HepG2 (cell line): ENCODE measurements at regions not wholly inside any gene's neighbourhood (a gene's known extent, or its start where the extent isn't known, plus 50 kb on each side); places are given as distances from the start of the nearest gene placed in this dataset.

Source experiments
- ATAC-seq: fragments of 200-7000 bp; cut with Tn5 transposase; 3 replicates; pipeline ENCODE4 v1.9.1; 2020; ENCODE audit warnings: mild to moderate bottlenecking, moderate library complexity
- BruUV-seq: library from RNA; stranded (reverse); fragments of 400-500 nt; replicated peaks from 2 replicates; lab custom pipeline; 2021; lab: Mats Ljungman, UMichigan
- CTCF ChIA-PET: fragments of 300-600 bp; formaldehyde crosslinking; extraction: SDS; loops from one replicate; lab custom pipeline; 2021; ENCODE audit warnings: low total read pairs, inconsistent platforms, low intra/inter-chr PET ratio; lab: Yijun Ruan, JAX
- POLR2A ChIA-PET: fragments of 350-600 bp; sonication (Branson Sonifier 250); formaldehyde crosslinking; loops from one replicate; lab custom pipeline; 2020; ENCODE audit warnings: antibody characterized with exemption, inconsistent platforms; lab: Yijun Ruan, JAX
- DNase-seq: peaks from one replicate; pipeline ENCODE4 v3.0.0-alpha.2; 2015; ENCODE audit warnings: low spot score
- FAIRE-seq: peaks from 3 replicates; lab custom pipeline; 2011; peaks lifted over from hg19 to GRCh38; lab: Jason Lieb, UNC
- H2AFZ ChIP-seq: one replicate; pipeline ENCODE4 v1.6.1; 2011; ENCODE audit warnings: low read length, inconsistent platforms
- H3K27ac ChIP-seq: fragments of 300-600 bp; 3 replicates; pipeline ENCODE4 v1.8.0; 2011; ENCODE audit warnings: mixed run types, mild to moderate bottlenecking, mixed read lengths, low read length, inconsistent platforms; ENCODE audit not compliant: insufficient read depth; ENCODE audit errors: extremely low read length
- H3K27me3 ChIP-seq, 2 experiments: fragments of 200-600 bp in 1 of 2; 2 replicates in 1 of 2; 3 replicates in 1 of 2; pipeline versions ENCODE4 v1.6.0 to v1.8.0; 2011; ENCODE audit warnings: low read length in 2 of 2, mild to moderate bottlenecking in 2 of 2, moderate library complexity in 2 of 2, inconsistent platforms in 1 of 2; ENCODE audit not compliant: insufficient read depth in 2 of 2, control insufficient read depth in 1 of 2
- H3K36me3 ChIP-seq, 2 experiments: fragments of 200-600 bp in 1 of 2; replicated peaks in 1 of 2; 2 replicates in 1 of 2; 3 replicates in 1 of 2; pipeline versions ENCODE4 v1.5.1 to v1.8.0; 2011; ENCODE audit warnings: low read length in 2 of 2, inconsistent platforms in 1 of 2; ENCODE audit not compliant: insufficient read depth in 2 of 2, control insufficient read depth in 1 of 2
- H3K4me1 ChIP-seq: 2 replicates; pipeline ENCODE4 v1.5.1; 2012; ENCODE audit warnings: low read length, inconsistent platforms; ENCODE audit not compliant: insufficient read depth
- H3K4me2 ChIP-seq: 2 replicates; pipeline ENCODE4 v1.6.0; 2011; ENCODE audit warnings: low read depth, low read length, inconsistent platforms
- H3K4me3 ChIP-seq, 3 experiments: fragments of 200-600 bp in 1 of 3; sonication (generic), shearing (Covaris generic) in 1 of 3; replicated peaks in 1 of 3; 2 replicates each; pipeline ENCODE4 v1.5.1; 2011 to 2016; ENCODE audit warnings: low read length in 3 of 3, inconsistent platforms in 2 of 3, low read depth in 2 of 3, mild to moderate bottlenecking in 2 of 3, control low read depth in 1 of 3, mixed read lengths in 1 of 3; ENCODE audit not compliant: insufficient read depth in 1 of 3
- H3K79me2 ChIP-seq: one replicate; pipeline ENCODE4 v1.6.1; 2011; ENCODE audit warnings: low read length, inconsistent platforms; ENCODE audit not compliant: insufficient read depth
- H3K9ac ChIP-seq: 2 replicates; pipeline ENCODE4 v1.6.0; 2011; ENCODE audit warnings: mild to moderate bottlenecking, low read depth, low read length, inconsistent platforms; ENCODE audit not compliant: insufficient read depth
- H3K9me3 ChIP-seq: 2 replicates; pipeline ENCODE4 v1.5.1; 2012; ENCODE audit warnings: mild to moderate bottlenecking, low read length
- H4K20me1 ChIP-seq: 2 replicates; pipeline ENCODE4 v1.6.0; 2011; ENCODE audit warnings: inconsistent platforms, mild to moderate bottlenecking, low read length, moderate library complexity; ENCODE audit not compliant: insufficient read depth
- JARID2 ChIP-seq: sonication (generic); formaldehyde crosslinking; IDR thresholded peaks from 2 replicates; pipeline ENCODE4 v1.8.1; 2023; ENCODE audit warnings: missing genetic modification reagents, inconsistent platforms; ENCODE audit not compliant: insufficient replicate concordance
- SIN3B ChIP-seq: fragments of 150-350 bp; IDR thresholded peaks from 2 replicates; pipeline ENCODE4 v1.6.1; 2014; ENCODE audit warnings: low read length
- ZGPAT ChIP-seq: IDR thresholded peaks from 2 replicates; pipeline ENCODE4 v1.6.1; 2016; ENCODE audit warnings: mild to moderate bottlenecking
- ZNF224 ChIP-seq: sonication (generic); formaldehyde crosslinking; IDR thresholded peaks from 2 replicates; pipeline ENCODE4 v1.5.0; 2020; ENCODE audit warnings: mild to moderate bottlenecking, missing genetic modification reagents
- ZNF33A ChIP-seq: sonication (generic); formaldehyde crosslinking; IDR thresholded peaks from 2 replicates; pipeline ENCODE4 v1.5.1; 2020; ENCODE audit warnings: missing genetic modification reagents, mild to moderate bottlenecking, moderate library complexity, borderline replicate concordance
- ZNF496 ChIP-seq: sonication (generic); formaldehyde crosslinking; IDR thresholded peaks from 2 replicates; pipeline ENCODE4 v1.8.1; 2023; ENCODE audit warnings: mild to moderate bottlenecking, moderate library complexity, missing genetic modification reagents; ENCODE audit not compliant: insufficient replicate concordance
- ZNF883 ChIP-seq: sonication (generic); formaldehyde crosslinking; IDR thresholded peaks from 2 replicates; pipeline ENCODE4 v1.5.1; 2020; ENCODE audit warnings: mild to moderate bottlenecking, missing genetic modification reagents; ENCODE audit errors: not compliant biosample characterization
- WGBS: methylation state at CpG from one replicate; pipeline ENCODE4 v1.1.6; 2017; ENCODE audit warnings: low lambda C conversion rate; 5-methylcytosine and 5-hydroxymethylcytosine counted together
- in situ Hi-C: cut with HindIII; loops from 2 replicates; pipeline ENCODE4 v1.10.0; 2017; ENCODE audit warnings: low pct_unique_long_range_greater_than_20kb; ENCODE audit not compliant: extremely low pct_ligation_motif_present
- intact Hi-C: fragments of 100-400 bp; cut with micrococcal nuclease; formaldehyde crosslinking; loops from one replicate; pipeline ENCODE4 v1.10.0; 2022; ENCODE audit not compliant: unreplicated experiment
- TF ChIP-seq, protein P1 (sequence below), 2 experiments: fragments of 450-650 bp in 1 of 2; sonication (generic) in 1 of 2; formaldehyde crosslinking in 1 of 2; IDR thresholded peaks; 2 replicates each; pipeline versions ENCODE4 v1.6.1 to v1.8.0; 2016 to 2022; ENCODE audit warnings: antibody characterized with exemption in 1 of 2, mild to moderate bottlenecking in 1 of 2, missing genetic modification reagents in 1 of 2

GRCh38 chr7:51783241-51783640 lies 466.6 kb upstream of the COBL start:
- no peak for DNase-seq
- H3K4me2 ChIP-seq = no peak overlapping the region
- H3K9ac ChIP-seq = no peak overlapping the region
- intact Hi-C loops = no loop called here
- WGBS = 3% methylated on average over 2 of the region's 2 CpGs
- H3K4me1 ChIP-seq = no peaks in the 10 kb centered on the region
- in situ Hi-C loops = no loop called here
- H3K36me3 ChIP-seq = no peaks in the 10 kb centered on the region
- TF ChIP-seq ZNF33A (CRISPR knock-in tag) = no peak
- no peak for TF ChIP-seq ZGPAT
- TF ChIP-seq SIN3B = no peak
- no peak for TF ChIP-seq ZNF883 (CRISPR knock-in tag)
- no peak overlapping the region for H3K4me3 ChIP-seq
- ChIA-PET CTCF (no interaction called here), POLR2A (no interaction called here)
- no peaks in the 10 kb centered on the region for H3K9me3 ChIP-seq
- H3K27me3 ChIP-seq = no peaks in the 10 kb centered on the region
- no peak overlapping the region for H3K27ac ChIP-seq
- no peak for ATAC-seq
- no peak for FAIRE-seq
- H3K79me2 ChIP-seq = no peaks in the 10 kb centered on the region
- H4K20me1 ChIP-seq = no peaks in the 10 kb centered on the region
- H2AFZ ChIP-seq = no peak overlapping the region
- BruUV-seq = no TSS peak

- intact Hi-C loops = no loop called here
- no TSS peak for BruUV-seq
- TF ChIP-seq JARID2 (CRISPR knock-in tag) = no peak
- no peak for TF ChIP-seq ZNF224 (CRISPR knock-in tag)
- TF ChIP-seq ZNF496 (CRISPR knock-in tag) = no peak
- TF ChIP-seq, protein P1, sequence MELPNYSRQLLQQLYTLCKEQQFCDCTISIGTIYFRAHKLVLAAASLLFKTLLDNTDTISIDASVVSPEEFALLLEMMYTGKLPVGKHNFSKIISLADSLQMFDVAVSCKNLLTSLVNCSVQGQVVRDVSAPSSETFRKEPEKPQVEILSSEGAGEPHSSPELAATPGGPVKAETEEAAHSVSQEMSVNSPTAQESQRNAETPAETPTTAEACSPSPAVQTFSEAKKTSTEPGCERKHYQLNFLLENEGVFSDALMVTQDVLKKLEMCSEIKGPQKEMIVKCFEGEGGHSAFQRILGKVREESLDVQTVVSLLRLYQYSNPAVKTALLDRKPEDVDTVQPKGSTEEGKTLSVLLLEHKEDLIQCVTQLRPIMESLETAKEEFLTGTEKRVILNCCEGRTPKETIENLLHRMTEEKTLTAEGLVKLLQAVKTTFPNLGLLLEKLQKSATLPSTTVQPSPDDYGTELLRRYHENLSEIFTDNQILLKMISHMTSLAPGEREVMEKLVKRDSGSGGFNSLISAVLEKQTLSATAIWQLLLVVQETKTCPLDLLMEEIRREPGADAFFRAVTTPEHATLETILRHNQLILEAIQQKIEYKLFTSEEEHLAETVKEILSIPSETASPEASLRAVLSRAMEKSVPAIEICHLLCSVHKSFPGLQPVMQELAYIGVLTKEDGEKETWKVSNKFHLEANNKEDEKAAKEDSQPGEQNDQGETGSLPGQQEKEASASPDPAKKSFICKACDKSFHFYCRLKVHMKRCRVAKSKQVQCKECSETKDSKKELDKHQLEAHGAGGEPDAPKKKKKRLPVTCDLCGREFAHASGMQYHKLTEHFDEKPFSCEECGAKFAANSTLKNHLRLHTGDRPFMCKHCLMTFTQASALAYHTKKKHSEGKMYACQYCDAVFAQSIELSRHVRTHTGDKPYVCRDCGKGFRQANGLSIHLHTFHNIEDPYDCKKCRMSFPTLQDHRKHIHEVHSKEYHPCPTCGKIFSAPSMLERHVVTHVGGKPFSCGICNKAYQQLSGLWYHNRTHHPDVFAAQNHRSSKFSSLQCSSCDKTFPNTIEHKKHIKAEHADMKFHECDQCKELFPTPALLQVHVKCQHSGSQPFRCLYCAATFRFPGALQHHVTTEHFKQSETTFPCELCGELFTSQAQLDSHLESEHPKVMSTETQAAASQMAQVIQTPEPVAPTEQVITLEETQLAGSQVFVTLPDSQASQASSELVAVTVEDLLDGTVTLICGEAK (IDR thresholded peaks at IDR 0.05) = no peak
- TF ChIP-seq, protein P1 (CRISPR knock-in tag; IDR thresholded peaks at IDR 0.05) = no peak
These were observed 461.5 kb upstream of the COBL start for GRCh38 chr7:51778121-51778520.

More at GRCh38 chr7:51778121-51778520, 461.5 kb upstream of the COBL start:
- ChIA-PET POLR2A (no interaction called here), CTCF (no interaction called here)
- no peaks in the 10 kb centered on the region for H4K20me1 ChIP-seq
- no peak overlapping the region for H2AFZ ChIP-seq
- DNase-seq = no peak
- no peak overlapping the region for H3K4me3 ChIP-seq
- no peaks in the 10 kb centered on the region for H3K27me3 ChIP-seq
- no peaks in the 10 kb centered on the region for H3K9me3 ChIP-seq
- in situ Hi-C loops = no loop called here
- H3K9ac ChIP-seq = no peak overlapping the region
- H3K4me1 ChIP-seq = no peaks in the 10 kb centered on the region
- no peak overlapping the region for H3K27ac ChIP-seq
- FAIRE-seq = no peak
- 0% methylated on average over 2 of the region's 2 CpGs for WGBS
- ATAC-seq = no peak
- no peaks in the 10 kb centered on the region for H3K79me2 ChIP-seq
- no peak overlapping the region for H3K4me2 ChIP-seq
- no peaks in the 10 kb centered on the region for H3K36me3 ChIP-seq
